SIG-M5 (cell line): ENCODE measurements at regions not wholly inside any gene's neighbourhood (a gene's known extent, or its start where the extent isn't known, plus 50 kb on each side); places are given as distances from the start of the nearest gene placed in this dataset.
"Not testable (repeated sequence)": the region's sequence is repeated elsewhere in the genome, so short reads cannot be mapped to it uniquely, and the experiment has no call there.

Experiments
- DNase-seq: peaks from one replicate; lab custom pipeline; 2025; lab: John Stamatoyannopoulos, UW

DNA sequence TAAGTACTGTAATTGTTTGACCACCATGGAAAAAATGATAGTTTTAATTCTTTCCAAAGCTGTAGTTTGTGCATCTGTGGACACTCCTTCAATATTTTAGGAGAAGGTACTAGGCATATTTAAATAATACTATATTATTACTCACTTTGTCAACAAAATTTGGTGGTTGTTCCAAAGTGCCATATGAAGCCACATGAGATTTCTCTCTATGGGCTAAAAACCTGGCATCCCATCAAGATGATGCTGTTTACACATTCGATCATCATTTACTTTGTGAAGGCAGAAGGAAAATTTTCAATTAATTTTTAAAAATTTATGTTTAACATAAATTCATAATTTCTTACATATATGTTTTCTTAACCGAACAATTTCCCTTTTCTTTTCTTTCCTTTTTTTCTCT is 502.6 kb upstream of the JAG1 start:
- DNase-seq, result no peak

DNA sequence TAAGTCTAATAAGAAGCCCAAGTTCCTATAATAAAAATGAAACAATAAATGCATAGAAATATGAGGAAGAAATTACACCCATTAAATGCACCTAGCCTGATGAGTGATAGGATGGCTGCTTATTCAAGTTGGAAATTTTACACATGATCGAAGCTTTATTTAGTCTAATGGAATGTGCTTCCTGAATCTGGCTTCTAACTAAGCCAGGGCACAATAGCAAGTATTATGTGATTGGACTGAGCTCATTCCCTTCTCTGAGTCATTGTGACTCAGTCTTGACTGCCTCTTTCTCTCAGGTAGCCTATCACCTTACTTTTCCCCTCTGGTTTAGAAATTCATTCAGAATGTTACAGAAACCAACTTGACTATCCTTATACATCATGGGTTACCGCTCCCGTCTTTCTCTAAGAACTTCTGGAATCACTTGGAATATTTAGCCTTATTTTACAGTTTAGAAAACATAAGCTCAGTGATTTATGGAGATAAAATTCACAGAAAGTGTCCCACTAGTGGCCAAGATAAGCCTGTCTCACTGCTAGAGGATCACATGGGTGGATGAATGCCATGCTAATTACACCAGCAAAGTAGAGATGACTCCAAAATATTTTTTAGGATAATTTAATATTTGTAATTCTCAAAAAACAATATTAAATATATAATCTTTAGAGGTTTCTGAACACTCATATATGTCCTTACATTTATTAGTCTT is 505.3 kb upstream of the JAG1 start:
- DNase-seq, result no peak

- no peak for DNase-seq
These were observed 506.4 kb upstream of the JAG1 start for GRCh38 chr20:11180186-11180585.

GRCh38 chr20:11181129-11181528 is 507.3 kb upstream of the JAG1 start:
- not testable (repeated sequence) for DNase-seq

DNA sequence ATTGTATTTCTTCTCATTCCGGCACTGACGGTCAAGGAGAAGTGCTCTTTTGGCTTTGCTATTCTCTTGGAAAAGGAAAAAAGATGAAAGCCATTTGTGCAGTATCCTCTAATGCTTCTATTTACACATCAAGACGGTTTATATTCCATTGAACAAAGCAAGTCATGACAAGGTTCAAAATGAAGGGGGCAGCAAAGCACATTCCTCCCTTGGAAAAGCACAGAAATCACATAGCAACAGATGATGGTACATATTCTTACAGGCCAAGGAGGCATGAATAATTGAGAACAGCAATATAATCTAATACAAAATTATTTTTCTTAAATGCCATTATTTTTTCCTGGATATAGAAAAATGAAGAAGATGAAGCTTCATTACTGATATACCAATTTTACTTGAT is 508.2 kb upstream of the JAG1 start:
- DNase-seq, result no peak

DNA sequence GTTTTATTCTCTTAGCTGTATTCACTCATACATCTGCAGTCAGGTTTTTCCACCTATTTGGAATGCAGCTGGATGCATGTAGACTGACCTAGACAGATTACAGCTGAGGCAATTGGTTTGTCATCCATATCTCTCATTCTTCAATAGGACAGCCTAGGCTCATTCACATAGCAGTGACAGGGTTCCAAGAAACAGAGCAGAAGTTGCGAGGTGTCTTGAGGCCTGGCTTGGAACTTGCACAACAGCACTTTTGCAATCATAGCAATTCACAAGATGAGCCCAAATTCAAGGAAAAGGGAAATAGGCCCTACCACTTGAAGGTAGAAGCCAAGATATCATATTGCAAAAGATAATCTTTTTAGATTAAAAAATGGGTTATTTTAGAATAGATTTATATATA is 508.9 kb upstream of the JAG1 start:
- no peak for DNase-seq

DNA sequence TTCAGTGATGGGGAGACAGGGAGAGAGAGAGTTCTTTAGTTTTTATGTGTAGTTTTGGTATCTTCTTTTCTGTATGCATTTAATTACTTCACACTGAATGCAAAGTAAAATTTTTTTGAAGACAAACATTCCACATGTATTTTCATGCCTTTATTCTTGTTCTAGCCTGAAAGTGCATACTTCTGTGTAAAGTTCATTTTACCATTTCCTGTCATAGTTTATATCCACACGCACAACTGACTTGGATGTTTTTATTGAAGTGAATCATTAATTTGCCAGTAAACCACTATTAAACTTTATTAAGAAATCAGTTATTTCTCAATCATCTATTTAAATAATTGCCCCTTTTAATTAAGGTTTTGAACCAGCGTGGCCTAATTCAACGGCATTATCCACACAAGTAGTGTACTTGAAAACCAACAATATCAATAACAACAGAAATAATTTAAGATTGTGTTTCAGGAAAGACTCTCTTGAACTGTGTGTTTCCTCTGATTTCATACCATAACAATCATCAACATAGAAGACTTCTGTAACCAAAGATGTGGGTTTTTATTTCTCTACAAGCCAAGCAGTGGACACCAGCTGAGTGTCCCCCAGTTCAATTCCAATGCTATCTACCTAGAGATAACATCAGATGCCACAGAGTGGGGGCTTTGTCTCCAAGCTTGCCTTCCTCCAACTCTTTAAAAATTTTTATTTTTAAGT is 512.7 kb upstream of the JAG1 start:
- DNase-seq, result no peak

DNA sequence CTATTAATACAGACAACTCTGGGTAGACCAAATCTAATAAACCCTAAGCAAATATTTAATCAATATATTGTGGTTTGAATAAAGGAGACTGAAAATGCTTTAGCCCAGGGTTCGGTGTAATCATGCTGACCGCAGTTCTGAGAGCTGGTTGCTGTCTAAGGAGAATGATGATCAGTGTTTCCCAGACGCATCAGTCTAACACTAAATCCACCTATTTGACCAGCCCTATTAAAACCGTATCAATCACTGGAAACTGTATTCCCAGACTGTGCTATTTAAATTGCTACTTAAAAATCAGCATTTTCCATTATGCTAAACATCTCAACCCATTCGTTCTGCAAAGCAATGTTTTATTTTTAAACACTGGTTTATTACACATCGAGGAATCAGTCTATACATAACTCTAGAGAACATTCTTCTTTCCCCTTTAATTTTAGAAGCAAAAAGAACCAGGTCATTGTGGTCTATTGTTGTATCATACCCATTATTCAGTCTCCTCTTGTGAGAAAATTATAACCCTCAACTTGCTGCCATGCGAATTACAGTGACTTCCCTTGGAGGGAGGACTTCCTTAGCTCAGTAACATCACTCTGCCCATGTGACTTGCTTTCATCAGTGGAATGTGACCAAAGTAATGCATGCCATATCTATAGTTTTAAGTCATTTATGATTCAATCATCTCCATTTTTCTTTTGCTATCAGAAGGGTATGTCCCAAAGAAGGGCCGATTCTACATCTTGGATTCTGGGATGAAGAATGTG is 515.2 kb upstream of the JAG1 start:
- no peak for DNase-seq

DNA sequence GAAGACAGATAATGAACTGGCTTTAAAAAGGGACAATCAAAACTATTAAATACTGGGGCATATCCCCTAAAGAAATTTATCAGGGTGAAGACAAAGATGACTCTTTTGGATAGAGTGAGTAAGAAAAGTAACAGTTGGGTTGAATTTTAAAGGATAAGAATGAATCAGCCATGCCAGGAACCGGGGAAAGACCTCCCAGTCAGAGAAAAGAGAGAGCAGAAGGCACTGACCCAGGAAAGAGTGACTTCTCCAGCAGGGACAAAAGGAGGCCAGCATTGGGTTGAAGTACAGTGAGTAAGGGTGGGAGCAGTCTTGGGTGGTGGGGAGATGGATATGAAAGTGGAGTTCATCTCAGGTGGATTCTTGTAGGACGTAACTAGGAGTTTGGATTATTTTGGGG is 516.9 kb upstream of the JAG1 start:
- DNase-seq, result no peak

- DNase-seq, result no peak
These were observed 518.3 kb upstream of the JAG1 start for GRCh38 chr20:11192106-11192505.

GRCh38 chr20:11193241-11193640 is 519.4 kb upstream of the JAG1 start:
- no peak for DNase-seq

GRCh38 chr20:11195169-11195568 is 521.4 kb upstream of the JAG1 start:
- no peak for DNase-seq

GRCh38 chr20:11195899-11196558 is 522.2 kb upstream of the JAG1 start:
- no peak for DNase-seq

- no peak for DNase-seq
These were observed 524.1 kb upstream of the JAG1 start for GRCh38 chr20:11197851-11198250.

DNA sequence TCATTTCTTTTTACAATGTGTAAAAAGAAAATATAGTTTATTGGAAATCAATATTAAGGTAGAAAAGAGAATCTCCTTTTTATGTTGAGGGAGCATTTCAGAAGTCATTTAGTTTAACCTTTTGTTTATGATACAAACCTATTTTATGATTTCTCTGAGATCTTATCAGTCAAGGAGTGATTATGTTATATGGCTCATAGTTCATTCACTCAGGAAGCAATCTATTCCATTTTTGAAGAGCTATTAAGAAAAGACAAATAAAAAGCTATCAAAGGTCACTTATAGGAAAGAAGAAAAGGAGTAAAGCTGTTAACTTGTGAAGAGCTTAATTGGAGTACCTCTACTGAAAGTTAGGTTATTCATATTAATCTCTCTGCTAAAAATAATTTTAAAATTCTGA is 526.6 kb upstream of the JAG1 start:
- no peak for DNase-seq

DNA sequence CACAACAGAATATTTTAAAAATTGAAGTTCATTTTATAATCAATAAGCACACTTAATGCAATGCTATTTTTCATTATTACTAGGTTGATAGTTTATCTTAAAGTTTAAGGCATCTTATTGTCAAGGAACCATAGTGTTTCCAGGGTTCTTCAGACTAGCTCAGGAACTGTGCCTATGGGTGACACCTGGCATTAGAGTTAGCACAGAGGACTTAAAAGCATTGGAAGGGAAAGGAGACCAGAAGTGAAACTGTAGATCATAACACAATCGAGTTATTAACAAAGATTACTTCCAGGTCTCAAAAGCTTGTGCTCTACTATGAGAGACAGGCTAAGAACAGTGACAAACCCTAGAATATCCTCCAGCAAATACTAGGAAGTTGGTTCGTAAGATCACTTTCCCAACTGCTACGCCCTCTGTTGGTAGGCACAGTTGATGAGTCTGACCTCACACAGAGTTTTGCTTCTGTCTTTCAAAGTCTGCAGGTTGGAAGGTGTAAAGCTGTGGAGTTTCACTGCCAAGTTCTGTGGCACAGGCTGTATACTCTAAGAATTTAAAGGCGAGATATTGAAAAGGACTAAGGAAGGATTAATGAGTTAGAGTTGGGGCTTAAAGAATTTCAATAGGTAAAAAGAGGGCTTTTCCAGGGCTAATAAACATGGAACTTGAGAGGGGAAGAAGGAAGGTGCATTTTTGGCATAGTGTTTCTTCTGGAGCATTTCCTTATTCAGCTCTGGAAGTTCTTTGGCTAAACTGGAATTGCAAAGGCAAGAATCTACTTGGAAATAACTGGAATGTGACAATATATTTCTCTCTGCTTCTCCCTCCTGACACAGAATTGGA is 531.3 kb upstream of the JAG1 start:
- DNase-seq, result no peak

GRCh38 chr20:11205769-11206362 is 532.1 kb upstream of the JAG1 start:
- DNase-seq, result no peak

DNA sequence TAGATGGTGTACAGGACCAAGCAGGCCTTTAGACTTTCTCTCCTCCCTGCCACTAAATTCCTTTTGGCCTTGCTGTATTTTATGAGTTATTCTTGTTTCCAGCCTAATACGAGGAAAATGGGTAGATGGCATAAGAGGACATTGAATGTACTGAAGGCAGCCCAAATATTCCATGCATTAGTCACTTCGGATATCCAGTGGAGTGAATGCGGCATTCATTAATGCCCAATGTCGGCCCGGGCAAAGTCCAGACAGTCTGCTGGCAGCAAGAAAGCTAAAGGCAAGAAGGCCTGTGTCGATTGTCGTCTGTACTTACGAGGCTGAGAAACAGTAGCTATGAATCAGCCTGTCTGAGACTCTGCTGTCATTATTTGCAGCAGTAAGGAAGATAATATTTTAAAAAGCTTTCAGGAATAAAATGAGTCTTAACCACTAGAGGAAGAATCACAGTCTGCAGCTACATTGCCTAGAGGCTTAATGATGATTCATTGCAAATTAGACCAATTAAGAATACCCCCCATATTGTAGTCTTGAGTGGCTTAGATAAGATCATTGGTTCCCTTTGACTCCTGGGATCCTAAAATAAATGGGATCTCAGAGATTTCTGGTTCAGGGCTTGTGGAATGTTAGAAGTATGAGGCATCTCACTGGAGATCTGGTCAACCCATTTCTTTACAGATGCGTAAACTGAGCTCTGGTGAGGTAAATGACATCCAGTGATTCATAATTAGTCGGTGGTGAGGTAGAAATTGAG is 534.1 kb upstream of the JAG1 start:
- no peak for DNase-seq

- DNase-seq, result no peak
These were observed 536.8 kb upstream of the JAG1 start for GRCh38 chr20:11210611-11211010.

DNA sequence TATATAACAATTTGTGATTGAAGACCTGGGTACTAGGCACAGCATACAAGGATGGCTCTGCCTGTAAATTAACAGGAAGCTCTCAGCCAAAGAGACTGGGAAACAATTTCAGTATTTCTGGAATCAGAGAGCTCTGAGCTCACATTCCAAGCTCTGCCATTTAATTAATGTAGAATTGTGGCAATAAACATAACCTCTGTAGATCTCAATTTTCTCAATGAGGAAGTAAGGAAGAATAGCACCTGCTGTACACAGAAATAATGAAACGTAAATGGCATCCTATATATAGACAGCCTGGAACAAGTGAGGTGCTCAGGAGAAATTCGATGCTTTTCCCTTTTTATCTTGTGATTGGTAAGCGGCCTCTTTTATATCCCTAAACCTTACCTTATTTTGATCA is 538.5 kb upstream of the JAG1 start:
- no peak for DNase-seq

DNA sequence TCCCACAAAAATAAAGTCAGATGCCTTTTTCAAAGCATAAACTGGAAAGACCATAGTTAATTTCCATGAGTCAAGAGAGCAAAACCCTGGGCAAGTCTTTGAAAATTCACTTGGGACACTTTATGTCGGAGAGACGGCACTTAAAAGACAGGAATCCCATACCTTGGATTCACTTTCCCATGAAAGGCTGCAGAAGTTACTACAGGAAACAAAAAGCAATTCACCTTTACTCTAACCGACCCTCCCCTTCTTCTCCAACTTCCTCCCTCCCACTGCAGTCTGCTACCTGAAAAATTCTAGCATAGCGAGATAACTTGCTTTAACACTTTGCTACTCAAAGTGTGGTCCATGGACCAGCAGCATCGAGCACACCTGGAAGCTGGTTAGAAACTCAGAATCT is 539.1 kb upstream of the JAG1 start:
- DNase-seq, result no peak
